GM21526 (cell line): ENCODE measurements at regions not wholly inside any gene's neighbourhood (a gene's known extent, or its start where the extent isn't known, plus 50 kb on each side); places are given as distances from the start of the nearest gene placed in this dataset.

ENCODE experiments used
- ATAC-seq: cut with Tn5 transposase; IDR thresholded peaks from one replicate; pipeline ENCODE4 v1.9.1; 2021; ENCODE audit warnings: moderate library complexity; ENCODE audit not compliant: unreplicated experiment, low FRiP score

- no peak for ATAC-seq
Measured at GRCh38 chr13:109869312-109870237, 83.2 kb upstream of the IRS2 start.

GRCh38 chr13:109868578-109869311, 82.4 kb upstream of the IRS2 start:
- ATAC-seq, result no peak

- no peak for ATAC-seq
Measured at GRCh38 chr13:109867766-109868165, 81.4 kb upstream of the IRS2 start.

GRCh38 chr13:109862627-109863026, 76.2 kb upstream of the IRS2 start:
- ATAC-seq, result no peak

GRCh38 chr13:109859898-109860297, 73.5 kb upstream of the IRS2 start:
- no peak for ATAC-seq

GRCh38 chr13:109859216-109859835, 72.9 kb upstream of the IRS2 start:
- no peak for ATAC-seq

- no peak for ATAC-seq
Measured at GRCh38 chr13:109858319-109858718, 71.9 kb upstream of the IRS2 start.

- ATAC-seq, result no peak
Measured at GRCh38 chr13:109857803-109858202, 71.4 kb upstream of the IRS2 start.

- ATAC-seq, result no peak
Measured at GRCh38 chr13:109857325-109857724, 70.9 kb upstream of the IRS2 start.

- no peak for ATAC-seq
Measured at GRCh38 chr13:109856350-109856749, 70.0 kb upstream of the IRS2 start.

- ATAC-seq, result no peak
Measured at GRCh38 chr13:109853153-109853552, 66.8 kb upstream of the IRS2 start.

GRCh38 chr13:109846185-109846584, 59.8 kb upstream of the IRS2 start:
- ATAC-seq, result no peak

- no peak for ATAC-seq
Measured at GRCh38 chr13:109844396-109844795, 58.0 kb upstream of the IRS2 start.

- no peak for ATAC-seq
Measured at GRCh38 chr13:109843695-109844094, 57.3 kb upstream of the IRS2 start.

GRCh38 chr13:109842212-109842920, 56.0 kb upstream of the IRS2 start:
- ATAC-seq, result no peak

- ATAC-seq, result no peak
Measured at GRCh38 chr13:109840893-109841287, 54.5 kb upstream of the IRS2 start.

GRCh38 chr13:109840201-109840892, 54.0 kb upstream of the IRS2 start:
- ATAC-seq, result no peak

GRCh38 chr13:109836629-109837607, 50.5 kb upstream of the IRS2 start:
- no peak for ATAC-seq
